A549 (cell line): ENCODE measurements at regions not wholly inside any gene's neighbourhood (a gene's known extent, or its start where the extent isn't known, plus 50 kb on each side); places are given as distances from the start of the nearest gene placed in this dataset.

Experiments
- CTCF ChIP-seq: fragments of >200 bp; sonication (Bioruptor Twin); formaldehyde crosslinking; IDR thresholded peaks from 3 replicates; pipeline ENCODE4 v1.5.1; 2016
- ELK1 ChIP-seq: fragments of 150-350 bp; IDR thresholded peaks from 2 replicates; pipeline ENCODE4 v1.6.1; 2014; ENCODE audit warnings: low read depth, mild to moderate bottlenecking, low read length
- EP300 ChIP-seq, 2 experiments: fragments of >200 bp; sonication (Bioruptor Twin); formaldehyde crosslinking; IDR thresholded peaks; 2 replicates in 1 of 2; 3 replicates in 1 of 2; pipeline ENCODE4 v1.6.1; 2016 to 2017
- JUN ChIP-seq, 2 experiments: fragments of >200 bp; sonication (Bioruptor Twin); formaldehyde crosslinking; IDR thresholded peaks; 2 replicates in 1 of 2; 3 replicates in 1 of 2; pipeline ENCODE4 v1.6.1; 2016 to 2017
- KDM5A ChIP-seq: fragments of 200-600 bp; sonication (generic); IDR thresholded peaks from 2 replicates; pipeline ENCODE4 v1.6.1; 2016; ENCODE audit warnings: antibody characterized with exemption, mild to moderate bottlenecking
- MYC ChIP-seq: IDR thresholded peaks from 2 replicates; pipeline ENCODE4 v1.6.1; 2012; ENCODE audit warnings: mild to moderate bottlenecking, inconsistent platforms, low read length, improper control_type of control experiment, borderline replicate concordance
- NR3C1 ChIP-seq: fragments of >200 bp; sonication (Bioruptor Twin); formaldehyde crosslinking; IDR thresholded peaks from 3 replicates; pipeline ENCODE4 v1.6.1; 2017
- POLR2A ChIP-seq: IDR thresholded peaks from 2 replicates; pipeline ENCODE4 v1.6.1; 2012; ENCODE audit warnings: mild to moderate bottlenecking, low read length
- POLR2AphosphoS2 ChIP-seq: conservative IDR thresholded peaks from 2 replicates; pipeline ENCODE4 v1.6.1; 2012; ENCODE audit warnings: low read length, improper control_type of control experiment, inconsistent platforms
- RAD21 ChIP-seq, 2 experiments: fragments of >200 bp in 1 of 2; sonication (Bioruptor Twin) in 1 of 2; formaldehyde crosslinking in 1 of 2; IDR thresholded peaks in 1 of 2; conservative IDR thresholded peaks in 1 of 2; 2 replicates in 1 of 2; 3 replicates in 1 of 2; pipeline ENCODE4 v1.6.1; 2012 to 2018; ENCODE audit warnings: inconsistent platforms in 1 of 2
- RFX5 ChIP-seq: fragments of 450-650 bp; IDR thresholded peaks from 2 replicates; pipeline ENCODE4 v1.7.1; 2014; ENCODE audit warnings: antibody characterized with exemption, mild to moderate bottlenecking, moderate library complexity
- ZFP36 ChIP-seq: fragments of 450-650 bp; IDR thresholded peaks from 2 replicates; pipeline ENCODE4 v1.6.1; 2014; ENCODE audit warnings: borderline replicate concordance; ENCODE audit not compliant: partially characterized antibody

- no peak for TF ChIP-seq CTCF
- TF ChIP-seq ZFP36: no peak
- TF ChIP-seq POLR2A: no peak
- no peak for TF ChIP-seq NR3C1
- TF ChIP-seq RFX5: no peak
- TF ChIP-seq POLR2AphosphoS2: no peak
- no peak for TF ChIP-seq JUN (IDR thresholded peaks at IDR 0.05)
- no peak for TF ChIP-seq RAD21 (conservative IDR thresholded peaks at IDR 0.05 in 1 of 2, IDR thresholded peaks at IDR 0.05 in 1 of 2)
- TF ChIP-seq EP300 (IDR thresholded peaks at IDR 0.05): no peak
- TF ChIP-seq MYC: no peak
- TF ChIP-seq KDM5A: no peak
- no peak for TF ChIP-seq ELK1
These were observed 173.3 kb upstream of the ZEB2 start for GRCh38 chr2:144693179-144693578.
